C4-2B (cell line): ENCODE measurements at regions not wholly inside any gene's neighbourhood (a gene's known extent, or its start where the extent isn't known, plus 50 kb on each side); places are given as distances from the start of the nearest gene placed in this dataset.

ENCODE experiments used
- CTCF ChIP-seq: fragments of 450-650 bp; conservative IDR thresholded peaks from 2 replicates; pipeline ENCODE4 v1.5.1; 2017; ENCODE audit warnings: mild to moderate bottlenecking
- ZFX ChIP-seq: fragments of 450-650 bp; IDR thresholded peaks from 2 replicates; pipeline ENCODE4 v1.6.1; 2017

- TF ChIP-seq CTCF (peak; percentile 82), ZFX (no peak)
Measured at GRCh38 chr13:44050450-44051063, 170.9 kb downstream of the LACC1 start.
